ENCODE measurements at regions not wholly inside any gene's neighbourhood (a gene's known extent, or its start where the extent isn't known, plus 50 kb on each side); places are given as distances from the start of the nearest gene placed in this dataset.

DNA sequence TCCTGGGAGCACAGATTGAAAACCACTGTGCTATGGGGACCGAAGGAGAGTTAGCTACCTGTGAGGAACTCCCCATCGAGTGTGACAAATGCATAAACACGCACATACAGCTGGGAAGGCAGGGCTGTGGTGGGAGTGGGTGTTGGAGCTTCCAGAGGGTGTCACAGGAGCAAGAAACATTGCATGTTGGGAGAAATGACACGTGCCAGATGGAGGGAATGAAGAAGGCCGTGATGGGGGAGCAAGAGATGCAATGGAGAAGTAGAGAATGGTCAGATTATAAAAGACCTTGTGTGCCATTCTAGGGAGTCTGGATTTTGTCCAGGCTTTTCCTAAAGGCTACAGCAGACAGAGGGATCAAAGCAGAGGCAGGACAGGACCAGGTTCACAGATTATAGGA is 91.1 kb upstream of the NDUFV2 start (continued):
- no peak for TF ChIP-seq ZFPM2 (CRISPR knock-in tag; IDR thresholded peaks at IDR 0.05)
- TF ChIP-seq, protein P1, sequence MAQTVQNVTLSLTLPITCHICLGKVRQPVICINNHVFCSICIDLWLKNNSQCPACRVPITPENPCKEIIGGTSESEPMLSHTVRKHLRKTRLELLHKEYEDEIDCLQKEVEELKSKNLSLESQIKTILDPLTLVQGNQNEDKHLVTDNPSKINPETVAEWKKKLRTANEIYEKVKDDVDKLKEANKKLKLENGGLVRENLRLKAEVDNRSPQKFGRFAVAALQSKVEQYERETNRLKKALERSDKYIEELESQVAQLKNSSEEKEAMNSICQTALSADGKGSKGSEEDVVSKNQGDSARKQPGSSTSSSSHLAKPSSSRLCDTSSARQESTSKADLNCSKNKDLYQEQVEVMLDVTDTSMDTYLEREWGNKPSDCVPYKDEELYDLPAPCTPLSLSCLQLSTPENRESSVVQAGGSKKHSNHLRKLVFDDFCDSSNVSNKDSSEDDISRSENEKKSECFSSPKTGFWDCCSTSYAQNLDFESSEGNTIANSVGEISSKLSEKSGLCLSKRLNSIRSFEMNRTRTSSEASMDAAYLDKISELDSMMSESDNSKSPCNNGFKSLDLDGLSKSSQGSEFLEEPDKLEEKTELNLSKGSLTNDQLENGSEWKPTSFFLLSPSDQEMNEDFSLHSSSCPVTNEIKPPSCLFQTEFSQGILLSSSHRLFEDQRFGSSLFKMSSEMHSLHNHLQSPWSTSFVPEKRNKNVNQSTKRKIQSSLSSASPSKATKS (CRISPR knock-in tag; IDR thresholded peaks at IDR 0.05) = no peak
- TF ChIP-seq ZNF764 (CRISPR knock-in tag; IDR thresholded peaks at IDR 0.05; ENCODE audit: low read depth) = no peak
- TF ChIP-seq WHSC1 (IDR thresholded peaks at IDR 0.05; ENCODE audit: low read length) = peak; percentile 95
- no peak for TF ChIP-seq ZNF347 (CRISPR knock-in tag; IDR thresholded peaks at IDR 0.05; ENCODE audit: low read depth)
- TF ChIP-seq KDM2B (CRISPR knock-in tag; IDR thresholded peaks at IDR 0.05) = no peak
- TF ChIP-seq JUN (IDR thresholded peaks at IDR 0.05; ENCODE audit: borderline replicate concordance, low read depth, low read length) = no peak
- no peak for TF ChIP-seq JUN (CRISPR knock-in tag; IDR thresholded peaks at IDR 0.05; ENCODE audit: borderline replicate concordance)
- TF ChIP-seq FOXJ2 (tag; IDR thresholded peaks at IDR 0.05) = no peak
- TF ChIP-seq, protein P2, sequence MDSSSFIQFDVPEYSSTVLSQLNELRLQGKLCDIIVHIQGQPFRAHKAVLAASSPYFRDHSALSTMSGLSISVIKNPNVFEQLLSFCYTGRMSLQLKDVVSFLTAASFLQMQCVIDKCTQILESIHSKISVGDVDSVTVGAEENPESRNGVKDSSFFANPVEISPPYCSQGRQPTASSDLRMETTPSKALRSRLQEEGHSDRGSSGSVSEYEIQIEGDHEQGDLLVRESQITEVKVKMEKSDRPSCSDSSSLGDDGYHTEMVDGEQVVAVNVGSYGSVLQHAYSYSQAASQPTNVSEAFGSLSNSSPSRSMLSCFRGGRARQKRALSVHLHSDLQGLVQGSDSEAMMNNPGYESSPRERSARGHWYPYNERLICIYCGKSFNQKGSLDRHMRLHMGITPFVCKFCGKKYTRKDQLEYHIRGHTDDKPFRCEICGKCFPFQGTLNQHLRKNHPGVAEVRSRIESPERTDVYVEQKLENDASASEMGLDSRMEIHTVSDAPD (CRISPR knock-in tag; IDR thresholded peaks at IDR 0.05) = no peak
- TF ChIP-seq MCM2 (IDR thresholded peaks at IDR 0.05; ENCODE audit: low read depth) = no peak
- TF ChIP-seq ZNF174 (CRISPR knock-in tag; IDR thresholded peaks at IDR 0.05) = no peak
- peak; percentile 24; the same call in 1 of the 2 replicates for TF ChIP-seq CC2D1A (IDR thresholded peaks at IDR 0.05)
- no peak for TF ChIP-seq TEAD2 (tag; IDR thresholded peaks at IDR 0.05)
- no peak for TF ChIP-seq KLF16 (IDR thresholded peaks at IDR 0.05)
- no peak for TF ChIP-seq ZNF311 (CRISPR knock-in tag; IDR thresholded peaks at IDR 0.05)

All from K562 (cell line).